Body of pancreas (tissue), 4 donors: ENCODE measurements at regions not wholly inside any gene's neighbourhood (a gene's known extent, or its start where the extent isn't known, plus 50 kb on each side); places are given as distances from the start of the nearest gene placed in this dataset.

Experiments
- ATAC-seq: fragments of 150-250 bp; one replicate; pipeline ENCODE4 v1.9.1; 2016
- DNase-seq, 4 donors: peaks; one replicate each; pipeline ENCODE4 v3.0.0-alpha.2; 2019
- H3K27ac ChIP-seq, 4 donors: fragments of 200-600 bp; sonication (generic); 1 replicate in 3 of 4; 2 replicates in 1 of 4; pipeline versions ENCODE4 v1.5.1 to v1.6.1; 2016 to 2019; ENCODE audit warnings: mild to moderate bottlenecking in 1 of 4, mixed read lengths in 1 of 4, moderate library complexity in 1 of 4
- H3K27me3 ChIP-seq, 2 donors: fragments of 200-600 bp; sonication (generic); one replicate each; pipeline ENCODE4 v1.6.0; 2016; ENCODE audit warnings: mild to moderate bottlenecking in 1 of 2
- H3K36me3 ChIP-seq, 2 donors: fragments of 200-600 bp; sonication (generic); replicated peaks in 1 of 2; 2 replicates each; pipeline ENCODE4 v1.5.1; 2016; ENCODE audit warnings: low read depth in 2 of 2; ENCODE audit not compliant: insufficient read depth in 1 of 2
- H3K4me1 ChIP-seq: fragments of 200-600 bp; sonication (generic); one replicate; pipeline ENCODE4 v1.6.0; 2016
- H3K4me3 ChIP-seq, 2 donors: fragments of 200-600 bp; sonication (generic); 1 replicate in 1 of 2; 2 replicates in 1 of 2; pipeline ENCODE4 v1.5.1; 2016 to 2019
- H3K9me3 ChIP-seq, 3 donors: fragments of 200-600 bp; sonication (generic); 1 replicate in 2 of 3; 2 replicates in 1 of 3; pipeline ENCODE4 v1.5.1; 2016
- CTCF ChIP-seq, 7 experiments: fragments of 450-650 bp in 4 of 7; fragments of 200-600 bp in 3 of 7; sonication (generic) in 3 of 7; IDR thresholded peaks; one replicate each; pipeline ENCODE4 v1.5.1; 2016 to 2019; ENCODE audit warnings: antibody characterized with exemption in 7 of 7
- POLR2A ChIP-seq, 3 donors: fragments of 450-650 bp; IDR thresholded peaks; one replicate each; pipeline ENCODE4 v1.6.1; 2016; ENCODE audit warnings: antibody characterized with exemption in 3 of 3, mild to moderate bottlenecking in 2 of 3
- WGBS, 2 donors: methylation state at CpG; one replicate each; pipeline ENCODE4 v1.1.5; 2017; 5-methylcytosine and 5-hydroxymethylcytosine counted together
- intact Hi-C: fragments of 100-400 bp; cut with DNase I; formaldehyde crosslinking; loops from one replicate; pipeline ENCODE4 v1.15.1; 2023

- intact Hi-C loops = no loop called here
- WGBS, 2 donors = 68 to 79% methylated on average over 2 of the region's 2 CpGs
- Histone ChIP-seq H3K36me3 (no peaks in the 10 kb centered on the region), H3K27me3 (no peaks in the 10 kb centered on the region), H3K9me3 (no peaks in the 10 kb centered on the region), H3K4me1 (peaks cover 12% of the 10 kb centered on the region), H3K4me3 (no peak overlapping the region), H3K27ac (no peak overlapping the region)
- no peak for DNase-seq
- TF ChIP-seq POLR2A (IDR thresholded peaks at IDR 0.05) (no peak), CTCF (IDR thresholded peaks at IDR 0.05) (no peak)
- no peak for ATAC-seq
Measured at GRCh38 chr1:204760350-204760749, 74.8 kb upstream of the LRRN2 start.

- WGBS, 2 donors = 81 to 85% methylated on average over 3 of the region's 3 CpGs
- intact Hi-C loops = no loop called here
- DNase-seq (no peak), ATAC-seq (no peak)
- H3K27me3 ChIP-seq = no peaks in the 10 kb centered on the region
- no peak overlapping the region for H3K27ac ChIP-seq
- TF ChIP-seq POLR2A (IDR thresholded peaks at IDR 0.05) = no peak
- TF ChIP-seq CTCF (IDR thresholded peaks at IDR 0.05) = no peak
- H3K4me1 ChIP-seq = peaks cover 12% of the 10 kb centered on the region
- H3K36me3 ChIP-seq = no peaks in the 10 kb centered on the region
- no peak overlapping the region for H3K4me3 ChIP-seq
- no peaks in the 10 kb centered on the region for H3K9me3 ChIP-seq
Measured at GRCh38 chr1:204760757-204761156, 75.2 kb upstream of the LRRN2 start.

GRCh38 chr1:204763773-204764427, 78.4 kb upstream of the LRRN2 start:
- ATAC-seq (peak; percentile 97), DNase-seq (peak; percentile 85 to 94 (median 92))
- H3K27me3 ChIP-seq = peaks cover 0 to 2% of the 10 kb centered on the region in 2 donors
- TF ChIP-seq CTCF (IDR thresholded peaks at IDR 0.05) = peak; percentile 81 to 96 (median 84)
- no peak for TF ChIP-seq POLR2A (IDR thresholded peaks at IDR 0.05)
- H3K4me3 ChIP-seq = no peak overlapping the region
- H3K27ac ChIP-seq = peak overlapping the region in 2 of 4 donors; percentile 15 to 47
- H3K4me1 ChIP-seq = peaks cover 12% of the 10 kb centered on the region
- intact Hi-C loops = no loop called here
- WGBS, 2 donors = 4 to 12% methylated on average over 5 to 18 of the region's 18 CpGs
- H3K9me3 ChIP-seq = no peaks in the 10 kb centered on the region
- H3K36me3 ChIP-seq = no peaks in the 10 kb centered on the region

- no peak for DNase-seq
- Histone ChIP-seq H3K4me1 (no peaks in the 10 kb centered on the region), H3K27ac (no peak overlapping the region), H3K4me3 (no peak overlapping the region), H3K9me3 (no peaks in the 10 kb centered on the region), H3K27me3 (peaks cover 0 to 6% of the 10 kb centered on the region in 2 donors), H3K36me3 (no peaks in the 10 kb centered on the region)
- intact Hi-C loops = no loop called here
- no peak for ATAC-seq
- WGBS, 2 donors = 55 to 56% methylated on average over 2 of the region's 2 CpGs
- TF ChIP-seq POLR2A (IDR thresholded peaks at IDR 0.05) = no peak
- no peak for TF ChIP-seq CTCF (IDR thresholded peaks at IDR 0.05)
Measured at GRCh38 chr1:204769997-204770396, 84.5 kb upstream of the LRRN2 start.

- 81 to 84% methylated on average over 7 of the region's 7 CpGs for WGBS, 2 donors
- TF ChIP-seq CTCF (IDR thresholded peaks at IDR 0.05) (no peak), POLR2A (IDR thresholded peaks at IDR 0.05) (no peak)
- Histone ChIP-seq H3K36me3 (no peaks in the 10 kb centered on the region), H3K27me3 (peaks cover 0 to 6% of the 10 kb centered on the region in 2 donors), H3K4me1 (no peaks in the 10 kb centered on the region), H3K9me3 (no peaks in the 10 kb centered on the region), H3K4me3 (no peak overlapping the region), H3K27ac (no peak overlapping the region)
- intact Hi-C loops = no loop called here
- no peak for ATAC-seq
- no peak for DNase-seq
Measured at GRCh38 chr1:204771358-204771757, 85.8 kb upstream of the LRRN2 start.
